AG09319 (cell line): ENCODE measurements at regions not wholly inside any gene's neighbourhood (a gene's known extent, or its start where the extent isn't known, plus 50 kb on each side); places are given as distances from the start of the nearest gene placed in this dataset.

Experiments used
- DNase-seq: peaks from one replicate; pipeline ENCODE4 v3.0.0-alpha.2; 2010; ENCODE audit warnings: low read depth; ENCODE audit errors: extremely low read depth
- CTCF ChIP-seq: IDR thresholded peaks from 2 replicates; pipeline ENCODE4 v1.5.1; 2011; ENCODE audit warnings: low read depth, mild to moderate bottlenecking, inconsistent platforms, low read length, moderate library complexity

- TF ChIP-seq CTCF = no peak
- DNase-seq = no peak
Measured at GRCh38 chr6:43963877-43964658, 163.2 kb downstream of the MRPL14 start.

- TF ChIP-seq CTCF = no peak
- no peak for DNase-seq
Measured at GRCh38 chr6:43963203-43963602, 164.0 kb downstream of the MRPL14 start.

- DNase-seq = no peak
Measured at GRCh38 chr6:43962458-43962857, 164.8 kb downstream of the MRPL14 start.

GRCh38 chr6:43957273-43957672 lies 170.0 kb downstream of the MRPL14 start:
- TF ChIP-seq CTCF = no peak

More at GRCh38 chr6:43962458-43962857, 164.8 kb downstream of the MRPL14 start:
- TF ChIP-seq CTCF = no peak

GRCh38 chr6:43956478-43956877 lies 170.8 kb downstream of the MRPL14 start:
- TF ChIP-seq CTCF = no peak
- no peak for DNase-seq

More at GRCh38 chr6:43957273-43957672, 170.0 kb downstream of the MRPL14 start:
- DNase-seq = no peak

GRCh38 chr6:43954311-43955131 lies 172.7 kb downstream of the MRPL14 start:
- no peak for DNase-seq
- no peak for TF ChIP-seq CTCF

- no peak for DNase-seq
- peak; percentile 44 for TF ChIP-seq CTCF
Measured at GRCh38 chr6:43953794-43954310, 173.4 kb downstream of the MRPL14 start.
